GM12872 (cell line): ENCODE measurements at regions not wholly inside any gene's neighbourhood (a gene's known extent, or its start where the extent isn't known, plus 50 kb on each side); places are given as distances from the start of the nearest gene placed in this dataset.

Experiments used
- CTCF ChIP-seq: IDR thresholded peaks from 3 replicates; pipeline ENCODE4 v1.5.1; 2011; ENCODE audit warnings: low read depth, mild to moderate bottlenecking, low read length, moderate library complexity; ENCODE audit not compliant: insufficient read depth

- no peak for TF ChIP-seq CTCF
Measured at GRCh38 chr6:156154896-156155295, 622.3 kb upstream of the ARID1B start.

GRCh38 chr6:156150391-156150790 lies 626.8 kb upstream of the ARID1B start:
- TF ChIP-seq CTCF, result no peak

GRCh38 chr6:156146891-156147290 lies 630.3 kb upstream of the ARID1B start:
- no peak for TF ChIP-seq CTCF

- no peak for TF ChIP-seq CTCF
Measured at GRCh38 chr6:156131221-156131903, 645.8 kb upstream of the ARID1B start.

- TF ChIP-seq CTCF, result no peak
Measured at GRCh38 chr6:156126535-156126934, 650.6 kb upstream of the ARID1B start.

- TF ChIP-seq CTCF, result no peak
Measured at GRCh38 chr6:156125844-156126243, 651.3 kb upstream of the ARID1B start.

GRCh38 chr6:156123731-156124130 lies 653.4 kb upstream of the ARID1B start:
- no peak for TF ChIP-seq CTCF
